HG03342 (cell line): ENCODE measurements at regions not wholly inside any gene's neighbourhood (a gene's known extent, or its start where the extent isn't known, plus 50 kb on each side); places are given as distances from the start of the nearest gene placed in this dataset.

Experiments
- ATAC-seq: cut with Tn5 transposase; IDR thresholded peaks from one replicate; pipeline ENCODE4 v1.9.1; 2021; ENCODE audit warnings: mild to moderate bottlenecking, moderate library complexity; ENCODE audit not compliant: unreplicated experiment

- no peak for ATAC-seq
Measured at GRCh38 chr20:11032611-11033010, 358.8 kb upstream of the JAG1 start.

- no peak for ATAC-seq
Measured at GRCh38 chr20:11034025-11034424, 360.2 kb upstream of the JAG1 start.

GRCh38 chr20:11035211-11035610, 361.4 kb upstream of the JAG1 start:
- no peak for ATAC-seq

- ATAC-seq: no peak
Measured at GRCh38 chr20:11041396-11041795, 367.6 kb upstream of the JAG1 start.

- no peak for ATAC-seq
Measured at GRCh38 chr20:11043001-11043400, 369.2 kb upstream of the JAG1 start.

GRCh38 chr20:11044561-11044960, 370.8 kb upstream of the JAG1 start:
- ATAC-seq: no peak

GRCh38 chr20:11045412-11046175, 371.8 kb upstream of the JAG1 start:
- no peak for ATAC-seq

- ATAC-seq: no peak
Measured at GRCh38 chr20:11047559-11047958, 373.8 kb upstream of the JAG1 start.

- no peak for ATAC-seq
Measured at GRCh38 chr20:11048739-11049138, 374.9 kb upstream of the JAG1 start.

- ATAC-seq: no peak
Measured at GRCh38 chr20:11050350-11050749, 376.6 kb upstream of the JAG1 start.

- no peak for ATAC-seq
Measured at GRCh38 chr20:11051136-11051535, 377.3 kb upstream of the JAG1 start.

GRCh38 chr20:11053310-11053709, 379.5 kb upstream of the JAG1 start:
- no peak for ATAC-seq

GRCh38 chr20:11054266-11054993, 380.6 kb upstream of the JAG1 start:
- no peak for ATAC-seq

GRCh38 chr20:11056414-11056813, 382.6 kb upstream of the JAG1 start:
- ATAC-seq: no peak

- ATAC-seq: no peak
Measured at GRCh38 chr20:11057624-11058023, 383.8 kb upstream of the JAG1 start.

GRCh38 chr20:11059659-11060058, 385.9 kb upstream of the JAG1 start:
- no peak for ATAC-seq

GRCh38 chr20:11060423-11061185, 386.8 kb upstream of the JAG1 start:
- no peak for ATAC-seq

- no peak for ATAC-seq
Measured at GRCh38 chr20:11063444-11063843, 389.6 kb upstream of the JAG1 start.

GRCh38 chr20:11064946-11065345, 391.1 kb upstream of the JAG1 start:
- ATAC-seq: no peak

GRCh38 chr20:11067359-11067758, 393.6 kb upstream of the JAG1 start:
- no peak for ATAC-seq

- ATAC-seq: no peak
Measured at GRCh38 chr20:11072982-11073381, 399.2 kb upstream of the JAG1 start.
